MM.1S (cell line): ENCODE measurements at regions not wholly inside any gene's neighbourhood (a gene's known extent, or its start where the extent isn't known, plus 50 kb on each side); places are given as distances from the start of the nearest gene placed in this dataset.

ENCODE experiments used
- CTCF ChIP-seq: fragments of 300-600 bp; sonication (generic); IDR thresholded peaks from 2 replicates; pipeline ENCODE4 v1.5.1; 2016; ENCODE audit warnings: antibody characterized with exemption, low read length, mixed read lengths
- EZH2 ChIP-seq: fragments of 300-600 bp; sonication (generic); optimal IDR thresholded peaks from 2 replicates; pipeline ENCODE3; 2017; ENCODE audit warnings: low read depth, mild to moderate bottlenecking, antibody characterized with exemption, low read length, mixed read lengths
- EZH2phosphoT487 ChIP-seq: fragments of 300-600 bp; sonication (generic); IDR thresholded peaks from 2 replicates; pipeline ENCODE4 v1.6.1; 2018; ENCODE audit warnings: antibody characterized with exemption, low read length

- no peak for TF ChIP-seq CTCF
- no peak for TF ChIP-seq EZH2phosphoT487
- no peak for TF ChIP-seq EZH2
Measured at GRCh38 chr6:170147056-170147787, 143.7 kb downstream of the DLL1 start.
